CD4-positive, alpha-beta T cell treated with Interleukin-17A for 1 hour (primary cell): ENCODE measurements at regions not wholly inside any gene's neighbourhood (a gene's known extent, or its start where the extent isn't known, plus 50 kb on each side); places are given as distances from the start of the nearest gene placed in this dataset.

Experiments
- DNase-seq: peaks from one replicate; pipeline ENCODE4 v3.0.0-alpha.2; 2020

DNA sequence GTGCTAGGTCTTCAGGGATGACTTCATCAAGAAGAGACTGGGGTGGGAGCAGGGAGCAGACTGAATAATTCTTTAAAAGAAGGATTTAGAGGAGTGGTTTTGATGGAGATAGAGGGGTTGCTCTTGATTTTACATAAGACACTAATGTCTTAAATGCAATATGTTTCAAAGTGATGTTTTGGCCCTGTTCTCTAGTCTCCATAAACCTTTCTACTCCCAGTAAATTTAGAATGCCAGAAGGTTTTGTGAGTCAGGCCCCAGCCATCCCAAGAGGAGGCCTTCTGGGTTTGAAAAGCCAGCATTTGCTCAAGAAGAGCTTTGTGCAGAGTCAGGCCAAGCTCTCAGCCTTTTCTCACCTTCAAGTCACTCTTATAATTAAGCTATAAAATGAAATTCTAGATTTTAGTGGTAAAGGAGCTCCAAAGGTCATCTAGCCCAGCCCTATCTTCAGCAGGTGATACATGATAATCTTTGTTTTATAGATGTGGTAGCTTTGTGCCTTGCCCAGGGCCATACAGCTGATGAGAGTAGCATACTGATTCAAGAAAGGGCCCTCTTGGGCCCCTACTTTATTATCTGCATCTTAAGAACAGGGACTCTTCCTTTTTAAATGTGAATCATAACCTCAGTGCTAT is 122.8 kb upstream of the MTNR1B start:
- no peak for DNase-seq

DNA sequence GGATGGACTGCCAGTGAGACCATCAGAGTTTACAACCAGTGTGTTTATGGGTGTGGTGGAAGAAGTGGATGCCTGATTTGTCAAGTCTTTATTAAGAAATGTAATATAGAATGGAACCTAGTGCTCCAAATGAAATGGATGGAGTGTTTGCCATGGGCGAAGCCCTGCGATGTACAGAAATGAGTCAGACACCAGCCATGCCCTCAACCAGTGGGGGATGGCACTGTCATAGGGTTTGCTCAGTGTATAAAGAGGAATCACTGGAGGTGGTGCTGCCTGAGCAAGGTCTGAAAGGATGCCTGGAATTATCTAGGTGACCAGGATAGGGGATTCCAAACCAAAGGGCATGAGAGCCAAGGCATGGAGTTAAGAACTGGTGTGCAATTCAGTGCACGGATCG is 120.9 kb upstream of the MTNR1B start:
- DNase-seq, result no peak

GRCh38 chr11:92850296-92850826 is 119.1 kb upstream of the MTNR1B start:
- no peak for DNase-seq

GRCh38 chr11:92852229-92852628 is 117.2 kb upstream of the MTNR1B start:
- no peak for DNase-seq

GRCh38 chr11:92852946-92853345 is 116.5 kb upstream of the MTNR1B start:
- DNase-seq, result no peak

DNA sequence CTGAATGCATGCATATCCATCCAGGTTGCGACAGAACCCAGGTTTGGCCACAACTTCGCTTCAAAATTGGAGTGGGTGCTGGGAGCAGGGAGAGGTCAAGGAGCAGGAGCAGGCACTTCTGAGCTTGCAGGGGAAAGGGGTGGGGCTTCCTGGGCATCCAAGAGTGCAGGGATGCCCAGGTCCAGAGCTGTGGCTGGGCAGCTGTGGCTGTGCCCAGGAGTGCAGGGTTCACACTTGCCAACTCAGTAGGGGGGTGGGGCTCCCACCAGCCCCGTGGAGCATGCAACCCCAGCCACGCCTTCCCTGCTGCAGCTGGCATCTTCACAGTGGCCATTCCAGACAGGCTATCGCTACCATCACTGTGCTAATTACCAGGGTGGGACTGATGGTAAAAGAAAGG is 115.3 kb upstream of the MTNR1B start:
- DNase-seq, result no peak

DNA sequence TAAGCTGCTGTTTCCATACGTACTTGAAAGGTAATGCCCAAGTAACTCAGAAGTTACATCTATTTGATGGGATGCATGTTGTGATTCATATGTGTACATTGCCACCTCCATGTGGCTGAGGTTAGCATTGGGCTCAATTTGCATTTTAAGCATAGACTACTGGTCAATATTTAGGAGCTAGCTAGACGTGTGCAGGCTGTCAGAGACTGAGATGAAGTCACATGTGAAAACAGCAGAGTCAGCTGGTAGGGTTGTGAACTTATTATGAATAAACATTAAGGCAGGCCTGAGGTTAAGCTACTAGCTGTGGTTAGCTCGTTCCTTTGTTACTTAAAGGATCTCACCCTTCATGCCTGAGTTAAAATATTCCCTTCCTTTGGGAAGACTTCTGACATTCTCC is 114.5 kb upstream of the MTNR1B start:
- no peak for DNase-seq

DNA sequence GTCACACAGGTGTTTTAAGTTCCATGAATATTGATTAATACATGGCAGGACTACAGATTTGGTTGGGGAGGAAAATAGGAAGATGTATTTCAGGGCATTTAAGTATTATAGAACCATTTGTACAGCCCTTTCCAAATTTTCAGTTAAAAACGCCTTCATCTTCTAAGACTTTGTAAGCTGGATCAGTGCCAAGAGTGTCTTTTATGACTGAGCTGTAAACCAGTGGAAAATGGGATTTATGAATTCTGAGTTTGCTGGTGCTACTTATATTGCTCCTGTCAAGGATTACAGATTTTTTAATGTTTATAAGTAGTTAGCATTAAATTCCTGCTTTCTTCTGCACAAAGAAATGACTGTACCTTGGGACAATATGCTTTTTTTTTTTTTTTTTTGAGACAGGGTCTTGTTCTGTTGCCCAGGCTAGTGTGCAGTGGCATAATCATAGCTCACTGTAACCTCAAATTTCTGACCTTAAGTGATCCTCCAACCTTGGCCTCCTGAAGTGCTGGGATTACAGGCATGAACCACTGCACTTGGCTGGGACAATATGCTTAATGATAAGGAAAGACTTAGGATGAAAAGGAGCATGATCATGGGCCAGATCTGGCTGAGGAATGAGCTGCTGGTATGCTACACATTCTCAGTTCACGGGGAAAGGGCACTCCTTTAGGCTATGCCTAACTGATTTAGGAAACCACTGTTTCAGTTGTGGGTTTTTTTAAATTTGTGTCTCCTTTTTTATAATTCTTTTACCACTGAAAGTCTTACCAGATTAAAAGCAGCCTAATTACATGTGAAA is 113.6 kb upstream of the MTNR1B start:
- DNase-seq, result no peak

DNA sequence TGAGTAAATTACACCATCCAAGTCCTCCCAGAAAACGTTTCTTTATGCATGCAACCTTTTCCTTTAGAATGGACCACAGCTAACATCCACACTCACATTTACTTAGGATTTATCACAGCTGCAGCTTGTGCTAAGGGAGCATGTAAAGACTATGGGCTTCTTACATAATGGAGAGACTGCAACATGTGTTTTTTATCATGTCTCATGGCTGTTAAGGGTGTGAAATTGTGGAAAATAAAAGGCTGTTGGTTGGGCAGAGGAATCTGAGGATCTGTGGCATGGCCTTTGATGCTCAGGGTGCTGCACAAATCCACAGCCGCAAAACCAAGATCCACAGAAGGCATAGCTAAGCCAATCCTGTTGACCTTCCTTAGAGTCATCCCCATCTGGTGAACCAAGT is 112.0 kb upstream of the MTNR1B start:
- no peak for DNase-seq

GRCh38 chr11:92859156-92859690 is 110.2 kb upstream of the MTNR1B start:
- no peak for DNase-seq

DNA sequence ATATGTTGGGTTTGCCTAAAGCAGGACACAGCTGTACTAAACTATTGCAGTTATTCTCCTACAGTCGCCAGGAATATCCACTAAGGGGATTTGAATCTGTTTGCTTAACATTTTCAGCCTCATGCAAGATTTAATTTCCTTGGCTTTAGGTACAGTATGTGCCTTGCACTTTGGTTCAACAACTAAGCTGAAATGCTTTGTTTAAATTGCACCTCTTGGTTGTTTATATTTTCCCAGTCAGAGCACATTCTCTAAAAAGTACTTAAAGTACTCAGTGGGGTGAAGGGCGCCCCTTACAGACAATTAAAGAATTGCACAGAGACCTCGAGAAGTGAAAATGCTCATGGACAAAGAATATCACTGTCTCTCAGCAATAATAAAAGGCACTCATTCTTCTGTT is 107.8 kb upstream of the MTNR1B start:
- DNase-seq, result no peak

GRCh38 chr11:92865352-92865751 is 104.1 kb upstream of the MTNR1B start:
- DNase-seq, result no peak

- DNase-seq, result no peak
Measured at GRCh38 chr11:92866679-92867282, 102.7 kb upstream of the MTNR1B start.

GRCh38 chr11:92867913-92868619 is 101.4 kb upstream of the MTNR1B start:
- DNase-seq, result no peak

DNA sequence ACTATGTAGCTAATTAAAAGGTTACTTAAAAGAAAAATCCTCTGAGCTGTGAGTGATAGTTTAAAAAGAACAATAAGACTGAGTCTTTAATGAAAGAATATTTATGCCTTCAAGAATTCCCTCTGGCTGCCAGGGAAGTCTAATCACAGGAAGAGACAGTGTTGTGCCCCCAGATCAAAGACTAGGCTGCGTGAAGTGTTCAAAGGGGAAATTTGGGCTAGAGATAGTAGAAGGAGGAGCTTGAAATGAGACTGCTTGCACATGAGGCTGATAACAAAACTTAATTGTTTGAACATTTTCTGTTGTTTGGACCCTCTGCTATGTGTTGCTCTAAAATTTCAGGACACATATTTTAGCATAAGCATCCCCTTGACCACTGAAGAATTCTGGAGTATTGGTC is 99.7 kb upstream of the MTNR1B start:
- no peak for DNase-seq

DNA sequence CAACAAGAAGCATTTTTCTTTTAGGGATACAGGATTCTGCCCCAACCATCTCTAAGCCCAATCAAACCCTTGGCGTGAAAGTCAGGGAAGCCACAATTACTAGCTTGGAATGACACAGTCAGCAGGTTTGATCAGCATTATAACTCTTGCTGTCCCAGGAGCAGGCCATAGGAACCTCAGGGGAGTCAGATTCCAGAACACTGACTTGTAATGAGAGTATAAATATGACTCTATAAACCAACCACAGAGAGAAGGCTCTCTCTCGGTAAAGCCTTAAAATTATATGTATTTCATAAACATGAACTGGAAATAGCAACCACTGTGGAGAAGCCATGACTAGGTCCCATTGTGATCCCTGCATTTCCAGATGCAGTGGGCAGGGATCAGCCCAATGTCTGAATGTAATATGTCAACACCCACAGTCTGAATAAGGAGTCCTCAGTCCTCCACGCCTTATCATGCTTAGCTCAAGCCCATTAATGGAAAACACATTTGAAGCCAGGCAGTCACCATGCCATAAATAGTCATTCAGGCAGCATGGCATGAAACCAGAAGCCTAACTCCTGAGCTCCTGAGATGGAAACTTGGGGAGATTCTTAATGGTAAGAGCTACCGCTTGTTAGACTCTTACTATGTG is 99.1 kb upstream of the MTNR1B start:
- DNase-seq, result no peak

DNA sequence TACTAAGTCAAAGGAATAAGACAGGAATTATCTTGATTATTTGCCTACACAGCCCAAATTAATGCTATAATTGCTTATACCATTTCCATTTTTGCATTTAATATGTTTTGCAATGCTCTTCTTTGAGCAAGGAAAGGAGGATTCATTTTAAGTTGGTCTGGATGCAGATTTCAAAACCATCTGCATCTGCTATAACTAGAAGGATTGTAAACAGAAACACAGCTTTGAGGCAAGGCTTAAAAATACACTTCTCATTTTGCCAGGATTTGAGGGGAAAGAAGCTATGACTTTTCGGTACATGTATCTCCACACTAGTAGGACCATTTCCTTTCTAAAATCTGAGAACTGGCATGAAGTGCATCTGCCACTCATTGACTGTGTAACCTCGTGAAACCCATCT is 95.9 kb upstream of the MTNR1B start:
- no peak for DNase-seq

- no peak for DNase-seq
Measured at GRCh38 chr11:92875473-92875872, 94.0 kb upstream of the MTNR1B start.

DNA sequence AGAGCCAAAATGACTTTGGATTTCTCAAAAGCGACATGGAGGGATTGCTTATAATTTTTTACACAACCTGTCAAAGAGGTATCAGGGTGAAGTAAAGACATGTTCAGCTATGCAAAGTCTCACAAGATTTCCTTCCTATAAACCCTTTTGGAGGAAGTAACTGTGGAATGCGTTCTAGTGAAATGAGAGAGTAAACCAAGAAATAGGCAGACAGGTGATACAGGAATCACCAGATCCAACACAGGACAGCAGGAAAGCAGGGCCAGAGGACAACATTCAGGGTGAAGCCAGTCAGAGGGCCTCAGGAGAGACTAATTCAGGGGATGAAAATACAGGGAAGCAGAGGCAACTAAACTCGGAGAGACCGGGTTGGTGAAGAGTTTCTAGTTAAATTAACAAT is 90.4 kb upstream of the MTNR1B start:
- DNase-seq, result no peak

- DNase-seq, result no peak
Measured at GRCh38 chr11:92880381-92880780, 89.1 kb upstream of the MTNR1B start.

DNA sequence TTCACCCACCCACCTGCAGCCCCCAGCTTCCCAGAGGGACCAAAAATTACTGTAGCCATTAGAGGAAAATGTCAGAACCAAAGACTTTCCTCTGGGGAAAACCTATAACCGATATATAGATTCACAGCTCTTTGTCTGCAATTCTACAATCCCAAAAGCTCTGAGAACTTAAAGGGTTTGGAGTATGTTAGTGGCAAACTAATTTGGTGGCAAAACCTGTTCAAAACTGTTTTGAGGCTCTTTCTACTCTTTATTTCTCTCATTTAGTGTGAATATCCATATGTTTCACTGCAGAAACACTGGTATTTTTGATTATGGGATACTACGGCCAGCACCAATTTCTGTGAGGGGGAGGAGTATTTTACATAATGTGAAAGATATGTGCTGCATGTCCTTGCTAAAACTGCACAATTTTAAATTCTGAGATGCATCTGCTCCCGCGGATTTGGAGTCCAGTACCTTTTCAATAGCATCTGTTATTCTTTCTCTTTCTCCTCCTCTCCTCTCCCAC is 87.5 kb upstream of the MTNR1B start:
- no peak for DNase-seq

- no peak for DNase-seq
Measured at GRCh38 chr11:92882828-92883611, 86.4 kb upstream of the MTNR1B start.
